Chondrocyte (in vitro differentiated cells): ENCODE measurements at regions not wholly inside any gene's neighbourhood (a gene's known extent, or its start where the extent isn't known, plus 50 kb on each side); places are given as distances from the start of the nearest gene placed in this dataset.

ENCODE experiments used
- DNase-seq: peaks from one replicate; pipeline ENCODE4 v3.0.0; 2021; ENCODE audit warnings: mixed read lengths, low spot score
- H3K27ac Mint-ChIP-seq: one replicate; pipeline ENCODE4 v1.8.0; 2021; ENCODE audit warnings: mild to moderate bottlenecking, moderate library complexity, mixed read lengths; ENCODE audit not compliant: unreplicated experiment
- H3K27me3 Mint-ChIP-seq: 2 replicates; pipeline ENCODE4 v1.8.0; 2021; ENCODE audit warnings: low read depth, mixed read lengths
- H3K36me3 Mint-ChIP-seq: 2 replicates; pipeline ENCODE4 v1.8.0; 2021; ENCODE audit warnings: low read depth, mixed read lengths
- H3K4me1 Mint-ChIP-seq: 2 replicates; pipeline ENCODE4 v1.8.0; 2021; ENCODE audit warnings: low read depth, mild to moderate bottlenecking, mixed read lengths
- H3K4me3 Mint-ChIP-seq: one replicate; pipeline ENCODE4 v1.8.0; 2021; ENCODE audit warnings: mild to moderate bottlenecking, moderate library complexity, mixed read lengths; ENCODE audit not compliant: unreplicated experiment
- H3K9me3 Mint-ChIP-seq: 2 replicates; pipeline ENCODE4 v1.8.0; 2021; ENCODE audit warnings: low read depth, mixed read lengths
- CTCF ChIP-seq: fragments of 200-600 bp; sonication (generic); IDR thresholded peaks from 2 replicates; pipeline ENCODE4 v1.5.0; 2021; ENCODE audit warnings: antibody characterized with exemption, mild to moderate bottlenecking, moderate library complexity

DNA sequence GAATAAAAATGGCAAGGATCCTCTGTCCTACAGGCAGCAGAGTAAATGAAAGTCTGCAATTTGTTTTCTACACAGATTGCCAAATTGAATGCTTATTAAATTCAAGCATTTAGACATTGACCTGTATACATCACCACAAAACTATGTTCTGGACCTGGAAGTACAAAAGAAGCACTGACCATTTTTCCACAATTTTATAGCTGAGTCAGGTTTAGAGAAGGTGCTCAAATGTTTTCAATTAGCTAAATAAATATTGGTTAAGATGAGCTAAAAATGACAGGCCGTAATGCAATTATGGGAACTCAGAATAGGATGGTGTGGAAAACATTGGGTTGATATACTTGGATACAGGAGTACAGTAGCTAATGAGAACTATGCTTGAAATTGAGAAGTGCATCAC, 490.7 kb upstream of the MEIS1 start:
- no peak overlapping the region for H3K4me3 Mint-ChIP-seq
- H3K9me3 Mint-ChIP-seq = no peaks in the 10 kb centered on the region
- TF ChIP-seq CTCF = no peak
- DNase-seq = no peak
- H3K27ac Mint-ChIP-seq = no peak overlapping the region
- H3K36me3 Mint-ChIP-seq = no peaks in the 10 kb centered on the region
- H3K27me3 Mint-ChIP-seq = no peaks in the 10 kb centered on the region
- H3K4me1 Mint-ChIP-seq = no peaks in the 10 kb centered on the region

DNA sequence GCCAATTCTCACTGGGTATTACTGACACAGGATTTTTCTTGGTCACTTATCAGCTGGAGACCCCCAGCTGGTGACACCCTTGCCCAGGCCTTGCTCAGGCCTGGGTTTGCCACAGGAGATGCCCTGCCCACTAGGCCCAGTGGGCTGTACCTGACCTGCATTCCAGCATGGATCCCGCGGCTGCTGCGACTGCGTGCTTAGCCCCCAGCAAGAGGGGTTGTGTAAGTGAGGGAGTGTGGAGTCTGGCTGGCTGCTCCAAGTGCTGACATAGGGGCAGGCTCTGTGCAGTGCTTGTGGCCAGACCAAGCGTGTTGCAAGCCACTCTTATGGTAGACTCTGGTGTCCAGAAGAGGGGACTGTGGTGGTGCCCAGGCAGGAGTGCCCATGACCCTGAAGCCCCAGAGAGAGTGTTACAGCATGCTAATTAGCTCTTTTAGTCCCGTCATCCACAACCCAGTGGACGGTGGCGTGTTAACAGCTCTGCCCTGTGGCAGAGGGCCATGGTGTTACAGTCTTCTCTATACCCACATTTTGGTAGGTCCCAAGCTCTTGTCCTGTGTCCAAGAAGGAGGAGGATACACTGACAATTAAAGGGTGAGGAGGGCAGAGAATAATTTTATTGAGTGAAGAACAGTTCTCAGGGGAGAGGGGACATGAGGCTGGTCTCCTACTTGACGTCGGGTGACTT, 491.7 kb upstream of the MEIS1 start:
- Mint-ChIP-seq H3K4me1 (no peaks in the 10 kb centered on the region), H3K9me3 (no peaks in the 10 kb centered on the region), H3K27me3 (no peaks in the 10 kb centered on the region), H3K4me3 (no peak overlapping the region), H3K36me3 (no peaks in the 10 kb centered on the region), H3K27ac (no peak overlapping the region)
- peak; percentile 84 for DNase-seq
- no peak for TF ChIP-seq CTCF

DNA sequence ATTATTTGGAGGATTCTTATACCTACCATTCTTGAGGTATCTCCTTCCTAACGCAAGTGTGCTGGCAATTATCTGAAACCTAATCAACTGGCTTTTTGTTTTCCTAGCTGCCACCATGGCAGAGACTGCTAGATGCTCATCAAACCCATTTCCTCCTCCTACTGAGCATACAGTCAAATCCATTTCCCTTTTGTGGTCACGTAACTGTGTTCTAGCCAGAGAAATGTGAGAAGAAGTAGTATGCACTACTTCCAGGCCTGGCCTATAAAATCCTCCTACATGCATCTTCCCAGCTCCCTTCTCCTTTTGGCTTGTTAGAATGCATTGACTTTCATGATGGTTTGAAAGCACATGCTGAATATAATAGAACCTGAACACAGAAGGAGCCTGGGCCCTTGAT, 494.1 kb upstream of the MEIS1 start:
- Mint-ChIP-seq H3K27ac (no peak overlapping the region), H3K9me3 (no peaks in the 10 kb centered on the region), H3K4me1 (peaks cover 10% of the 10 kb centered on the region), H3K27me3 (no peaks in the 10 kb centered on the region), H3K36me3 (no peaks in the 10 kb centered on the region), H3K4me3 (no peak overlapping the region)
- TF ChIP-seq CTCF = no peak
- DNase-seq = no peak

DNA sequence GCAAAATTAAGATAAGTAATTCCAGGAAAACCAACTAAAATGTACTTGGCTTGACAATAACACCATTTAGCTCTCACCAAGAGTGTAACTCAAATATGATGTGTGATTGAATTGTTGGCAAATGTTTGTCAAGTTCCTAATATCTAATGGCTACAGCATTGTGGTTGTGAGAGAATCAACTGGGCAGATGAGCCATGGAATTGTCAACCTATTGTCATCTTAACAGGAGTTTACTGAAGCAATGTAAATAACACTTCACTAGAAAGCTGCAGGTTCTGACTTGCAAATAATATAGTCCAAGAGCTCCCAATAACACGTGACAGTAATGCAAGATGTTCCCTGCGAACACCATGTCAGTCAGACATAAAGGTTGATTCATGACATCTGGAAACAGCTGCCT, 495.2 kb upstream of the MEIS1 start:
- Mint-ChIP-seq H3K27me3 (peaks cover 2% of the 10 kb centered on the region), H3K27ac (no peak overlapping the region), H3K4me3 (no peak overlapping the region), H3K36me3 (peaks cover 1% of the 10 kb centered on the region), H3K4me1 (peaks cover 10% of the 10 kb centered on the region), H3K9me3 (no peaks in the 10 kb centered on the region)
- no peak for DNase-seq
- TF ChIP-seq CTCF = no peak

DNA sequence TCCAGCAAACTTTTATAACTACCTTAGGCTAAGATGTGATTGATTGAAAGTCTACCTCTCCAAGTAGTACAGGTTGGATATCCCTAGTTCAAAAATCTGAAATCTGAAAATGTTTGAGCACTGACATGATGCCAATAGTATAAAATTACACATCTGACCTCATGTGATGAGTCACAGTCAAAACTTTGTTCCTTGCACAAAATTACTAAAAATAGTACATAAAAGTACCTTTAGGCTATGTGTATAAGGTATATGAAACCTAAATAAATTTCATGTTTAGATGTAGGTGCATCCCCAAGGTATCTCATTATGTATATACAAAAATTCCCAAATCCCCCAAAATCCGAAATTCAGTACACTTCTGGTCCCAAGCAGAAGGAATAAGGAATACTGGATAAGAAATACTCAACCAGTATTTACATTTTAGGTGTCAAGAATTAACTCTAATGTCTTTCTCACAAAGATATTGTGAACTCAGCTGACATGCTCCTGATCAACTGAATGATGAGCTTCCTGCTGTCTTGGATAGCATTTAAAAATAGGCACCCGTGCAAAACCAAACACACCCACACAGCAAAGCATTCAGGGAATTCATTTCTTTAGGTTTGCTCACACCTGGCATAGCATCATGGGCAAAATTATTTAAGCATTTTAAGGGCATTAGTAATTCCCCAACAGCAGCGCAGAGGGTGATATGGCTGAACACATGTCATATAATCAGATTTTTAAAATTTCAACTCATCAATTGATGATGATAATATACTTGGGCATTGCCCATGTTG, 497.4 kb upstream of the MEIS1 start:
- Mint-ChIP-seq H3K4me1 (peaks cover 10% of the 10 kb centered on the region), H3K27ac (no peak overlapping the region), H3K4me3 (no peak overlapping the region), H3K9me3 (no peaks in the 10 kb centered on the region), H3K36me3 (peaks cover 1% of the 10 kb centered on the region), H3K27me3 (peaks cover 14% of the 10 kb centered on the region)
- no peak for DNase-seq
- TF ChIP-seq CTCF = no peak
